ENCODE measurements at regions not wholly inside any gene's neighbourhood (a gene's known extent, or its start where the extent isn't known, plus 50 kb on each side); places are given as distances from the start of the nearest gene placed in this dataset.

DNA sequence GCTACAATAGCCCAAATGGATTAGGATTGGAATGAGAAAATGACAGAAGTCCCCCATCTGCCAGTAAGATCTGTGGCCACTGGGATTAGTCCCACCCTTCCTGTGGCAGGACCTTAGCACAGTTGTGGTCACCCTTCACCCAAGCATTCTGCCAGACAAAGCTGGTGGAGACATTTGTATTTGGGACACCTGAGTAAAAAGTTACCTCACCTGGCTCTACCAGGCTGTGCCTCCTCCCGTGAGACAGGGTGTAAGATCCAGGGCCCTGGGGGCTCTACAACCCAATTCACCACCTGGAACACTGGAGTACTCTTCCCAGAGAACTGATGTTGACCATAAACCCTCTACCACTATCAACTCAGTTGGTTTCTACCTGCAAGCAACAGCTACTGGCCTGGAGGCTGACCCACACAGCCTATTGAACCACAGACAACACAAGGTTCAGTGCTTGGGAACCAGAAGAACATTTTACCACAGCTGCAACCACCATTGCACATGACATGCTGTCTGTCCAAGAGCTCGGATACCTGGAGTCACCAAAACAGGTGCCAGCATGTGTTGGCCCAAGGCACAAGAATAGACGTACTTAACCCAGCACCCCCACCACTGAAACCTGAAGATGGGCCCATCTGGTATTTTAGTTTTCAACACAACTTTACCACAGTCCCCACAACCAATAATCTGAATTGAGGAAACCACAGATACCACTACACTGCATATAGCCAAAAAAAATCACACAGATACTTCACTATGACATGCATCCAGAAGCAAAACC is 1686.7 kb downstream of the SI start:
- H3K36me3 ChIP-seq (ENCODE audit: control insufficient read depth in 1 of 2, insufficient read depth in 2 of 2, low read length in 2 of 2): no peaks in the 10 kb centered on the region
- H3K9ac ChIP-seq (ENCODE audit: low read length): no peak overlapping the region
- no TSS peak for BruUV-seq (replicated peaks)
- intact Hi-C loops (cut with micrococcal nuclease): no loop called here
- ChIA-PET RAD21 (ENCODE audit: low non-redundant PET in 1 of 2, low total read pairs in 2 of 2, uncharacterized antibody in 2 of 2, unreplicated experiment in 2 of 2) (no interaction called here), CTCF (no interaction called here), POLR2A (no interaction called here)
- no peaks in the 10 kb centered on the region for H3K27me3 ChIP-seq (ENCODE audit: insufficient read depth, low read length)
- no peak overlapping the region for H3K4me3 ChIP-seq (replicated peaks in 1 of 2; ENCODE audit: low read depth in 1 of 2, low read length in 2 of 2)
- no peak overlapping the region for H3K4me2 ChIP-seq (ENCODE audit: low read length)
- H4K20me1 ChIP-seq (ENCODE audit: insufficient read depth): no peaks in the 10 kb centered on the region
- DNase-seq (ENCODE audit: low read depth, low spot score): no peak
- no peak overlapping the region for H2AFZ ChIP-seq (ENCODE audit: low read depth, low read length, poor library complexity, severe bottlenecking)
- H3K79me2 ChIP-seq (ENCODE audit: insufficient read depth, low read length): no peaks in the 10 kb centered on the region
- H3K4me1 ChIP-seq (ENCODE audit: control insufficient read depth in 1 of 2, insufficient read depth in 2 of 2, low read length in 2 of 2): no peaks in the 10 kb centered on the region
- ATAC-seq: no peak
- TF ChIP-seq TCF7L2 (IDR thresholded peaks at IDR 0.05; ENCODE audit: borderline replicate concordance, extremely low read depth, insufficient read depth, insufficient read length) (no peak), EZH2phosphoT487 (IDR thresholded peaks at IDR 0.05; ENCODE audit: borderline replicate concordance) (no peak), CBX3 (IDR thresholded peaks at IDR 0.05; ENCODE audit: low read depth) (no peak), EGR1 (IDR thresholded peaks at IDR 0.05; ENCODE audit: low read depth) (no peak)
- H3K9me2 ChIP-seq (ENCODE audit: insufficient read depth): no peaks in the 10 kb centered on the region
- H3K9me3 ChIP-seq (ENCODE audit: control insufficient read depth in 1 of 2, insufficient read depth in 1 of 2, low read depth in 1 of 2, low read length in 2 of 2): no peaks in the 10 kb centered on the region
- no peak overlapping the region for H3K27ac ChIP-seq (ENCODE audit: low read depth, low read length)

DNA sequence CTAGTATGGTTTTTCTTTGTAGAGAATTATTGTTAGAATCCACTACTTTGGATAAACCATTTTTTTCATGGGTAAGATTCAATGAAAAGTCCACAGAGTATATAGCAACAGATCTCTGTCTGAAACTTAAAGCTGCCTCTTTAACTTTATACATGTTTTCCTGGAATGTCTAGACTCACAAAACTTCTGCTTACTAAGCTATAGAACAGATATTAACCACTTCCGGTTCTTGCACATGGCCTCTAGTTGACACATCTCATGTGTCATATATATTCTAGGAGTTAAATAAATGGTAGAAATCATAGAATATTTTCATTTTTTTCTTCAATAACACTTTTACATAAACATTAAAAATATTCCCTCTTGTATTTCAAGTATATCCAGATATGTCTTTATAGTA is 1693.9 kb downstream of the SI start:
- no peak for TF ChIP-seq SP1 (IDR thresholded peaks at IDR 0.05; ENCODE audit: low read depth)
- TF ChIP-seq RAD21 (IDR thresholded peaks at IDR 0.05; ENCODE audit: low read depth): no peak
- TF ChIP-seq, protein P1, sequence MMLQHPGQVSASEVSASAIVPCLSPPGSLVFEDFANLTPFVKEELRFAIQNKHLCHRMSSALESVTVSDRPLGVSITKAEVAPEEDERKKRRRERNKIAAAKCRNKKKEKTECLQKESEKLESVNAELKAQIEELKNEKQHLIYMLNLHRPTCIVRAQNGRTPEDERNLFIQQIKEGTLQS (IDR thresholded peaks at IDR 0.05): no peak
- no peak for TF ChIP-seq SRF (IDR thresholded peaks at IDR 0.05; ENCODE audit: low read depth)
- no peak for TF ChIP-seq TCF7L2 (IDR thresholded peaks at IDR 0.05; ENCODE audit: borderline replicate concordance, extremely low read depth, insufficient read depth, insufficient read length)
- TF ChIP-seq, protein P2, sequence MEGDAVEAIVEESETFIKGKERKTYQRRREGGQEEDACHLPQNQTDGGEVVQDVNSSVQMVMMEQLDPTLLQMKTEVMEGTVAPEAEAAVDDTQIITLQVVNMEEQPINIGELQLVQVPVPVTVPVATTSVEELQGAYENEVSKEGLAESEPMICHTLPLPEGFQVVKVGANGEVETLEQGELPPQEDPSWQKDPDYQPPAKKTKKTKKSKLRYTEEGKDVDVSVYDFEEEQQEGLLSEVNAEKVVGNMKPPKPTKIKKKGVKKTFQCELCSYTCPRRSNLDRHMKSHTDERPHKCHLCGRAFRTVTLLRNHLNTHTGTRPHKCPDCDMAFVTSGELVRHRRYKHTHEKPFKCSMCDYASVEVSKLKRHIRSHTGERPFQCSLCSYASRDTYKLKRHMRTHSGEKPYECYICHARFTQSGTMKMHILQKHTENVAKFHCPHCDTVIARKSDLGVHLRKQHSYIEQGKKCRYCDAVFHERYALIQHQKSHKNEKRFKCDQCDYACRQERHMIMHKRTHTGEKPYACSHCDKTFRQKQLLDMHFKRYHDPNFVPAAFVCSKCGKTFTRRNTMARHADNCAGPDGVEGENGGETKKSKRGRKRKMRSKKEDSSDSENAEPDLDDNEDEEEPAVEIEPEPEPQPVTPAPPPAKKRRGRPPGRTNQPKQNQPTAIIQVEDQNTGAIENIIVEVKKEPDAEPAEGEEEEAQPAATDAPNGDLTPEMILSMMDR (IDR thresholded peaks at IDR 0.05 in 2 of 3, conservative IDR thresholded peaks at IDR 0.05 in 1 of 3; ENCODE audit: borderline replicate concordance in 1 of 3, insufficient read depth in 1 of 3, low read depth in 2 of 3, low read length in 2 of 3): no peak
- no peak for TF ChIP-seq EZH2phosphoT487 (IDR thresholded peaks at IDR 0.05; ENCODE audit: borderline replicate concordance)
- no peak for TF ChIP-seq CEBPB (IDR thresholded peaks at IDR 0.05; ENCODE audit: low read depth)
- no peak for TF ChIP-seq ELF1 (IDR thresholded peaks at IDR 0.05; ENCODE audit: borderline replicate concordance, low read depth)
- no peak overlapping the region for H3K4me3 ChIP-seq (replicated peaks in 1 of 2; ENCODE audit: low read depth in 1 of 2, low read length in 2 of 2)
- no peaks in the 10 kb centered on the region for H3K79me2 ChIP-seq (ENCODE audit: insufficient read depth, low read length)
- RAD21 ChIA-PET (ENCODE audit: low non-redundant PET in 1 of 2, low total read pairs in 2 of 2, uncharacterized antibody in 2 of 2, unreplicated experiment in 2 of 2): no interaction called here
- no TSS peak for BruUV-seq (replicated peaks)
- DNase-seq (ENCODE audit: low read depth, low spot score) (no peak), ATAC-seq (no peak)
- CTCF ChIA-PET: no interaction called here
- no peaks in the 10 kb centered on the region for H3K4me1 ChIP-seq (ENCODE audit: control insufficient read depth in 1 of 2, insufficient read depth in 2 of 2, low read length in 2 of 2)
- H3K9me3 ChIP-seq (ENCODE audit: control insufficient read depth in 1 of 2, insufficient read depth in 1 of 2, low read depth in 1 of 2, low read length in 2 of 2): no peaks in the 10 kb centered on the region
- H3K36me3 ChIP-seq (ENCODE audit: control insufficient read depth in 1 of 2, insufficient read depth in 2 of 2, low read length in 2 of 2): no peaks in the 10 kb centered on the region
- no peak overlapping the region for H2AFZ ChIP-seq (ENCODE audit: low read depth, low read length, poor library complexity, severe bottlenecking)
- intact Hi-C loops (cut with micrococcal nuclease): no loop called here
- H4K20me1 ChIP-seq (ENCODE audit: insufficient read depth): no peaks in the 10 kb centered on the region
- H3K9me2 ChIP-seq (ENCODE audit: insufficient read depth): no peaks in the 10 kb centered on the region
- no peak overlapping the region for H3K4me2 ChIP-seq (ENCODE audit: low read length)
- POLR2A ChIA-PET: no interaction called here
- H3K27me3 ChIP-seq (ENCODE audit: insufficient read depth, low read length): no peaks in the 10 kb centered on the region
- H3K27ac ChIP-seq (ENCODE audit: low read depth, low read length): no peak overlapping the region
- H3K9ac ChIP-seq (ENCODE audit: low read length): no peak overlapping the region

All from HCT116 (cell line).